MM.1S (cell line): ENCODE measurements at regions not wholly inside any gene's neighbourhood (a gene's known extent, or its start where the extent isn't known, plus 50 kb on each side); places are given as distances from the start of the nearest gene placed in this dataset.
A peak's percentile ranks its signal among the peaks of the same experiment; 100 is the strongest.

ENCODE experiments used
- DNase-seq: peaks from one replicate; pipeline ENCODE4 v3.0.0-alpha.2; 2015
- H2AFZ ChIP-seq: fragments of 300-600 bp; sonication (generic); 2 replicates; pipeline ENCODE4 v1.6.0; 2016; ENCODE audit warnings: antibody characterized with exemption, low read length
- H3F3A ChIP-seq: fragments of 300-600 bp; sonication (generic); 2 replicates; pipeline ENCODE4 v1.6.1; 2016; ENCODE audit warnings: mild to moderate bottlenecking, antibody characterized with exemption, low read length, moderate library complexity, mixed read lengths; ENCODE audit not compliant: insufficient read depth
- H3K27ac ChIP-seq: fragments of 300-600 bp; sonication (generic); 2 replicates; pipeline ENCODE4 v1.5.1; 2016; ENCODE audit warnings: mild to moderate bottlenecking, low read length
- H3K27me3 ChIP-seq: fragments of 300-600 bp; sonication (generic); replicated peaks from 2 replicates; pipeline ENCODE4 v1.6.0; 2016; ENCODE audit warnings: low read length; ENCODE audit not compliant: insufficient read depth
- H3K36me3 ChIP-seq: fragments of 300-600 bp; sonication (generic); replicated peaks from 2 replicates; pipeline ENCODE4 v1.6.1; 2016; ENCODE audit warnings: mild to moderate bottlenecking, low read length, mixed read lengths; ENCODE audit not compliant: insufficient read depth
- H3K4me1 ChIP-seq: fragments of 300-600 bp; sonication (generic); 2 replicates; pipeline ENCODE4 v1.6.1; 2016; ENCODE audit warnings: low read length, mixed read lengths
- H3K4me2 ChIP-seq: fragments of 300-600 bp; sonication (generic); 2 replicates; pipeline ENCODE4 v1.6.0; 2016; ENCODE audit warnings: low read depth, low read length
- H3K4me3 ChIP-seq: fragments of 300-600 bp; sonication (generic); 2 replicates; pipeline ENCODE4 v1.5.1; 2016; ENCODE audit warnings: low read length, mixed read lengths
- H3K79me2 ChIP-seq: fragments of 300-600 bp; sonication (generic); 2 replicates; pipeline ENCODE4 v1.6.1; 2016; ENCODE audit warnings: mixed run types, low read length, mixed read lengths
- H3K9ac ChIP-seq: fragments of 300-600 bp; sonication (generic); 2 replicates; pipeline ENCODE4 v1.6.1; 2016; ENCODE audit warnings: low read length, mixed read lengths
- H3K9me2 ChIP-seq: fragments of 300-600 bp; sonication (generic); replicated peaks from 2 replicates; pipeline ENCODE4 v1.6.1; 2016; ENCODE audit warnings: mild to moderate bottlenecking, low read length, mixed read lengths; ENCODE audit not compliant: insufficient read depth
- H3K9me3 ChIP-seq: fragments of 300-600 bp; sonication (generic); replicated peaks from 2 replicates; pipeline ENCODE4 v1.6.1; 2016; ENCODE audit warnings: mild to moderate bottlenecking, low read length, mixed read lengths; ENCODE audit not compliant: insufficient read depth
- H4K20me1 ChIP-seq: fragments of 300-600 bp; sonication (generic); 2 replicates; pipeline ENCODE4 v1.6.1; 2016; ENCODE audit warnings: mild to moderate bottlenecking, low read length, moderate library complexity, mixed read lengths; ENCODE audit not compliant: insufficient read depth
- EZH2 ChIP-seq: fragments of 300-600 bp; sonication (generic); optimal IDR thresholded peaks from 2 replicates; pipeline ENCODE3; 2017; ENCODE audit warnings: low read depth, mild to moderate bottlenecking, antibody characterized with exemption, low read length, mixed read lengths
- EZH2phosphoT487 ChIP-seq: fragments of 300-600 bp; sonication (generic); IDR thresholded peaks from 2 replicates; pipeline ENCODE4 v1.6.1; 2018; ENCODE audit warnings: antibody characterized with exemption, low read length
- TF ChIP-seq, protein P1 (sequence below): fragments of 300-600 bp; sonication (generic); IDR thresholded peaks from 2 replicates; pipeline ENCODE4 v1.5.1; 2016; ENCODE audit warnings: antibody characterized with exemption, low read length, mixed read lengths

DNA sequence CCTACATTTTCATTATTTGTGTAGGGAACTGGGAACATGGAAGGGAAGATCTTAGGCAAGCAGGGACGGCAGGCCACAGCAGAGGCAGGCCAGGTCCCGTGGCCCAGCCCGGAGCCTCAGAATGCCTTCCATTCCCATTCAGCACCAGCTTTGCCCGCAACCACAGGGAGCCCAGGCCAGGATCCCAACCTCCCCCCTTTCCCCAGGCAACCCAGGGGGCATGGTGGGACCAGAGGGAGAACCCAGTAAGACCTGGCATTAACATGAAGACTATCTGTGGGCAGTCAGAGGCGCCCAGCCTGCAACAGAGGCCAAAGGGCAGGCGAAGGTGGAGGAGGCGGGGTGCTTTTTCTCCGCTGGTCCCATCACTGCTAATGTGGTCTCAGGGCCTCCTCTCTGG, 135.6 kb downstream of the TPRA1 start:
- H3K27ac ChIP-seq, result no peak overlapping the region
- peaks cover 63% of the 10 kb centered on the region for H3K27me3 ChIP-seq
- no peaks in the 10 kb centered on the region for H3K79me2 ChIP-seq
- H2AFZ ChIP-seq, result no peak overlapping the region
- no peaks in the 10 kb centered on the region; the same call in 1 of the 2 replicates for H3K4me1 ChIP-seq
- H3K4me3 ChIP-seq, result no peak overlapping the region
- H3K9ac ChIP-seq, result no peak overlapping the region
- no peak for DNase-seq
- no peaks in the 10 kb centered on the region for H4K20me1 ChIP-seq
- H3K4me2 ChIP-seq, result peak overlapping the region; percentile 60; the same call in 1 of the 2 replicates
- H3K9me2 ChIP-seq, result no peaks in the 10 kb centered on the region
- no peaks in the 10 kb centered on the region for H3F3A ChIP-seq
- H3K9me3 ChIP-seq, result no peaks in the 10 kb centered on the region
- TF ChIP-seq EZH2 (no peak), EZH2phosphoT487 (no peak)
- TF ChIP-seq, protein P1, sequence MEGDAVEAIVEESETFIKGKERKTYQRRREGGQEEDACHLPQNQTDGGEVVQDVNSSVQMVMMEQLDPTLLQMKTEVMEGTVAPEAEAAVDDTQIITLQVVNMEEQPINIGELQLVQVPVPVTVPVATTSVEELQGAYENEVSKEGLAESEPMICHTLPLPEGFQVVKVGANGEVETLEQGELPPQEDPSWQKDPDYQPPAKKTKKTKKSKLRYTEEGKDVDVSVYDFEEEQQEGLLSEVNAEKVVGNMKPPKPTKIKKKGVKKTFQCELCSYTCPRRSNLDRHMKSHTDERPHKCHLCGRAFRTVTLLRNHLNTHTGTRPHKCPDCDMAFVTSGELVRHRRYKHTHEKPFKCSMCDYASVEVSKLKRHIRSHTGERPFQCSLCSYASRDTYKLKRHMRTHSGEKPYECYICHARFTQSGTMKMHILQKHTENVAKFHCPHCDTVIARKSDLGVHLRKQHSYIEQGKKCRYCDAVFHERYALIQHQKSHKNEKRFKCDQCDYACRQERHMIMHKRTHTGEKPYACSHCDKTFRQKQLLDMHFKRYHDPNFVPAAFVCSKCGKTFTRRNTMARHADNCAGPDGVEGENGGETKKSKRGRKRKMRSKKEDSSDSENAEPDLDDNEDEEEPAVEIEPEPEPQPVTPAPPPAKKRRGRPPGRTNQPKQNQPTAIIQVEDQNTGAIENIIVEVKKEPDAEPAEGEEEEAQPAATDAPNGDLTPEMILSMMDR, result no peak
- no peaks in the 10 kb centered on the region for H3K36me3 ChIP-seq

DNA sequence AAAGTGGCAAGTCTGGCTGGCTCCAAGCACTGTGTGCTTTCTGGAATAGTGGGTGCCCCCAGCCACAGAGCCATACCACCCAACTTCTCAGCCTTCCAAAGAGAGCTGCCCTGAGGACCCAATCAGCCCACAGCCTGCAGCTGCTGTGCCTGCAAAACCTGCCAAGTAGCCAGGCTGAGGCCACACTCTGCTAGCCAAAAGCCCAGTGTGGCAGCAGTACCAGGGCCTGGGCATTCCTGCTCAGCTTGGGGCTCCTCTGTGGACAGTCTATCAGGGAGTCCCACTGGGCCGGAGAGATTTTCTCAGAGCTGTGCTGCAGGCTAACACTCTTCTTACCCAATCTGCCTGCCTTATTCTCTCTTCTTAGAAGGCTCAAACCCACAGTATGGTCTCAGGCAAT, 136.5 kb downstream of the TPRA1 start:
- no peak for DNase-seq
- no peak overlapping the region for H2AFZ ChIP-seq
- no peaks in the 10 kb centered on the region for H4K20me1 ChIP-seq
- H3K9me2 ChIP-seq, result no peaks in the 10 kb centered on the region
- H3K36me3 ChIP-seq, result no peaks in the 10 kb centered on the region
- H3K27ac ChIP-seq, result no peak overlapping the region
- no peak overlapping the region for H3K4me3 ChIP-seq
- H3K9me3 ChIP-seq, result no peaks in the 10 kb centered on the region
- H3F3A ChIP-seq, result no peaks in the 10 kb centered on the region
- no peak overlapping the region for H3K4me2 ChIP-seq
- TF ChIP-seq EZH2phosphoT487, result no peak
- TF ChIP-seq, protein P1, result no peak
- TF ChIP-seq EZH2, result no peak
- no peaks in the 10 kb centered on the region; the same call in 1 of the 2 replicates for H3K4me1 ChIP-seq
- H3K27me3 ChIP-seq, result peaks cover 59% of the 10 kb centered on the region
- H3K9ac ChIP-seq, result no peak overlapping the region
- H3K79me2 ChIP-seq, result no peaks in the 10 kb centered on the region

- Histone ChIP-seq H3K9ac (no peak overlapping the region), H3K9me3 (no peaks in the 10 kb centered on the region), H3K27me3 (peaks cover 43% of the 10 kb centered on the region), H3K36me3 (no peaks in the 10 kb centered on the region), H3K27ac (no peak overlapping the region), H3F3A (no peaks in the 10 kb centered on the region), H4K20me1 (no peaks in the 10 kb centered on the region), H3K4me3 (no peak overlapping the region), H2AFZ (no peak overlapping the region), H3K9me2 (no peaks in the 10 kb centered on the region), H3K4me2 (no peak overlapping the region), H3K4me1 (no peaks in the 10 kb centered on the region; the same call in 1 of the 2 replicates), H3K79me2 (no peaks in the 10 kb centered on the region)
- no peak for DNase-seq
- TF ChIP-seq, protein P1, result no peak
- no peak for TF ChIP-seq EZH2phosphoT487
These were observed 138.2 kb downstream of the TPRA1 start for GRCh38 chr3:127452321-127452821.
